Liver (tissue), 3 donors: ENCODE measurements at regions not wholly inside any gene's neighbourhood (a gene's known extent, or its start where the extent isn't known, plus 50 kb on each side); places are given as distances from the start of the nearest gene placed in this dataset.

Source experiments
- RAD21 ChIP-seq, 2 donors: IDR thresholded peaks; 2 replicates each; pipeline ENCODE4 v1.6.1; 2016; ENCODE audit warnings: antibody characterized with exemption in 2 of 2, mild to moderate bottlenecking in 2 of 2
- SP1 ChIP-seq: IDR thresholded peaks from 2 replicates; pipeline ENCODE4 v1.6.1; 2018; ENCODE audit warnings: antibody characterized with exemption, mild to moderate bottlenecking
- TAF1 ChIP-seq: conservative IDR thresholded peaks from 2 replicates; pipeline ENCODE4 v1.6.1; 2016; ENCODE audit warnings: antibody characterized with exemption, mild to moderate bottlenecking
- TF ChIP-seq, protein P1 (sequence below): IDR thresholded peaks from 2 replicates; pipeline ENCODE4 v1.6.1; 2016; ENCODE audit warnings: antibody characterized with exemption
- TF ChIP-seq, protein P2 (sequence below): fragments of 150-350 bp; IDR thresholded peaks from 2 replicates; pipeline ENCODE4 v1.5.1; 2017; ENCODE audit warnings: improper control_type of control experiment, low read depth, low read length; ENCODE audit not compliant: missing input control
- donor health status: healthy.
- donor health status: healthy.

DNA sequence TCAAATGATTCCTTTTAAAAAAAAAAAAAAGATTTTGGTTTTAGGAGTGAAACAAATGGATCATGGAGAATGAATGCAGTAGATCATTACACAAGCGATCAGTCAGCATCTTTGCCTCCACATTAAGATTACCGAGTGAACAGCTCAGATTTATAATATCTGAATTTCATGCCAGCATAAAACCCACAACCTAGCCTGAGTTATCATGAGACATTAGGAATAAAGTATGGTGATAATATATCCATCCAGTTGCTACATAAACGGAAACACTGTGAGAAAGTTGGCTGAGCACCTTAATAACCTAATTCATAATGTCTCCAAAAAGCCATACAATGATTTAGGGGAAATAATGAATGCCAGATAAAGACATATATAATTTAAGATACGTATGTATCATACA is 553.1 kb upstream of the TUSC1 start:
- TF ChIP-seq, protein P1, sequence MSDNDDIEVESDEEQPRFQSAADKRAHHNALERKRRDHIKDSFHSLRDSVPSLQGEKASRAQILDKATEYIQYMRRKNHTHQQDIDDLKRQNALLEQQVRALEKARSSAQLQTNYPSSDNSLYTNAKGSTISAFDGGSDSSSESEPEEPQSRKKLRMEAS: no peak
- TF ChIP-seq TAF1: no peak
- TF ChIP-seq, protein P2, sequence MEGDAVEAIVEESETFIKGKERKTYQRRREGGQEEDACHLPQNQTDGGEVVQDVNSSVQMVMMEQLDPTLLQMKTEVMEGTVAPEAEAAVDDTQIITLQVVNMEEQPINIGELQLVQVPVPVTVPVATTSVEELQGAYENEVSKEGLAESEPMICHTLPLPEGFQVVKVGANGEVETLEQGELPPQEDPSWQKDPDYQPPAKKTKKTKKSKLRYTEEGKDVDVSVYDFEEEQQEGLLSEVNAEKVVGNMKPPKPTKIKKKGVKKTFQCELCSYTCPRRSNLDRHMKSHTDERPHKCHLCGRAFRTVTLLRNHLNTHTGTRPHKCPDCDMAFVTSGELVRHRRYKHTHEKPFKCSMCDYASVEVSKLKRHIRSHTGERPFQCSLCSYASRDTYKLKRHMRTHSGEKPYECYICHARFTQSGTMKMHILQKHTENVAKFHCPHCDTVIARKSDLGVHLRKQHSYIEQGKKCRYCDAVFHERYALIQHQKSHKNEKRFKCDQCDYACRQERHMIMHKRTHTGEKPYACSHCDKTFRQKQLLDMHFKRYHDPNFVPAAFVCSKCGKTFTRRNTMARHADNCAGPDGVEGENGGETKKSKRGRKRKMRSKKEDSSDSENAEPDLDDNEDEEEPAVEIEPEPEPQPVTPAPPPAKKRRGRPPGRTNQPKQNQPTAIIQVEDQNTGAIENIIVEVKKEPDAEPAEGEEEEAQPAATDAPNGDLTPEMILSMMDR: no peak
- TF ChIP-seq RAD21 (IDR thresholded peaks at IDR 0.05): no peak
- TF ChIP-seq SP1: no peak
